Left lobe of liver (tissue), 2 donors: ENCODE measurements at regions not wholly inside any gene's neighbourhood (a gene's known extent, or its start where the extent isn't known, plus 50 kb on each side); places are given as distances from the start of the nearest gene placed in this dataset.
A peak's percentile ranks its signal among the peaks of the same experiment; 100 is the strongest.

Experiments
- ATAC-seq: fragments of 200-7000 bp; cut with Tn5 transposase; one replicate; pipeline ENCODE4 v1.9.1; 2020; ENCODE audit warnings: mild to moderate bottlenecking, moderate library complexity
- DNase-seq: peaks from one replicate; pipeline ENCODE4 v3.0.0-alpha.2; 2020; ENCODE audit warnings: low spot score
- donor health status: DM: no; HTN: no; CAD: no; lungs with moderate emphysema.
- donor health status: DM: no; HTN: yes; CAD: no.

DNA sequence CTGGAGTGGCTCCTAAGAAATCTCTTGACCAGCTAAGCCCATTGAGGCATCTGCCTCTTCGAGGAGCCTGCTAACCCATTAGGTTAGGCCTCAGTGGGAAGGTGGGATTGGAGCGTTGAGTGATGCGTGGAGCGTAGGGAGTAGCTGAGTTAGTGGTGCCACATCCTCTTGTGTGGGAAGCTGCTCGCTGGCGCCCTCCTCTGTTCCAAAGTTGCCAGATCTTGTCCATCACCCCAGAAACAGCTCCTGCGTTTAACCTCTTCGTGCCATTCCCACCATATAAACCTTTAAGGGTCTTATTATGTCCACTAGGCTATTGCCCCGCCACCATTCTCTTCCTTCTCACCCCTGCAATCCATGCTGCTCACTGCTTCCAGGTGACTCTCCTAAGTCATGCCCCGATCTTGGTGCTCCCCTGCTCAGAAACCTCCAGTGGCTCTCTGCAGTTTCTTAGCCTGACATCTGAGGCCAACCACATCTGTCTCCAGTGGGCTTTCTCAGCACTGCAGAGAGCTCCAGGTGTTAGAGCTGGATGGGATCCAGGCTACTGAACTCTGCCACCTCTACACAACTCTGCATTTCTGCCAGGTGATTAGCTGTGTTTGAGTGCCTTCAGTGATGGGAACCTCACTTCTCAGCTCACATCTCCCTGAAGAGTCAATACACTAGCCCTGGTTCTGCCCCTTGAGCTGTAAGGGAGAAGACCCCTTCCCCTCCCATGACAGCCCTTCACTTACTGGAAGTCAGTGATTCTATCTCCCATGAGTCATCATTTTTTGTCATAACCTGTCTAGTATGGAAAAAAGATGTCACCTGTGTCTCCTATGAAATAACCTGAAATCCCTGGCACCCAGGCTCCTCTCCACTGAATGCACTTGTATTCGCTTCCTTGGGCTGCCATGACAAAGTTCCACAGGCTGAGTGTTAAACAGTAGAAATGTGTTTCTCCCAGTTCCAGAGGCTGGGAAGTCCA lies 65.0 kb upstream of the FGFR2 start:
- no peak for ATAC-seq
- DNase-seq, result no peak

DNA sequence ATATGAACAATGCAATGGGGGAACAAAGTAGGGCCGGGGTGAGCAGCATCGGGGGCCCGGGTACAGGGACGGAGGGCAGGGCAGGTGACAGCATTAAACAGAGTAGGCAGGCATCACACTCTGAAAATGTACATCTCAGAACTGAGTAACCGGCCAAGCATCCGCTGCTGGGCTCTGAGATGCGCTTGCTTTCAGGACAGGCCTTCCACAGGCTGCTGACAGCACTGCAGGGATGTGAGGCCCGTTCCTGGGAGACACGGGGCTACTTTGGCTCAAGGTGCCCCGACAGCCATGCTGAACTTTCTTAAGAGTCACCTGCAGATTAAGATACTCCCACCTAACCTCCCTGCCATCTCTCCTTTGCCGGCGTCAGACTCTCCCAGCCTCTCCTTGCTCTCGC lies 64.3 kb upstream of the FGFR2 start:
- DNase-seq (no peak), ATAC-seq (no peak)

DNA sequence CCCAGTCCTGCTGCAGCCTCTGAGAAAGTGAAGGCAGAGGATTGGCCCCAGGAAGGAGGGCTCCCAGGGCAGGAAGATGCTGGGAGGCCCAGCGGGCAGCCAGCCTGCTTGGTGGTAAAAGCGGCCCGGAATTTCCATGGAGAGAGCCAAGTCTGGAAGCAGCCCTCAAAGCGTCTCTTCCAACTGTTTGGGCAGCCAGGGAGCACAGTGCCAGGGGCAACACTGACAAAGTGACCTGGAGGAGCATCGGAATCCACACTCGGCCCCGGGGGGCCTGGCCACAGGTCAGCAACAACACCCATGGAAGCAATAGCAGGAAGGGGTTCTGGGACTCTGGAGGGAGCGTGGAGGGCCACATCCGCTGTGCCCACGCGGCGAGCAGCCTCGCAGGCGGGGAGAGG lies 63.2 kb upstream of the FGFR2 start:
- DNase-seq, result no peak

DNA sequence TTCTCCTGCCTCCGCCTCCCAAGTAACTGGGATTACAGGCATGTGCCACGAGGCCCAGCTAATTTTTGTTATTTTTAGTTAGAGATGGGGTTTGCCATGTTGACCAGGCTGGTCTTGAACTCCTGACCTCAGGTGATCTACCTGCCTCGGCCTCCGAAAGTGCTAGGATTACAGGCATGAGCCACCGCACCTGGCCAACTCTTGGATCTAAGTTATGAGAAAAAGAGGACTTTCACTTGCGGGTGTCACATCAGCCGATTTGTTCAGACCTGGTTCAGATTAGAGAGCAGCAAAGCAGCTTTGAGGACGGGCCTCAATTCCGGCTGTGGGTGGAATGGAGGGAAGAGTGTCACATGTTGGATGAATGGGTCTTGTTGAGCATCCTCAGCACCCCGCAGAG lies 61.0 kb upstream of the FGFR2 start:
- peak; percentile 15 for DNase-seq
- no peak for ATAC-seq

More for the DNA sequence above, 63.2 kb upstream of the FGFR2 start:
- no peak for ATAC-seq

DNA sequence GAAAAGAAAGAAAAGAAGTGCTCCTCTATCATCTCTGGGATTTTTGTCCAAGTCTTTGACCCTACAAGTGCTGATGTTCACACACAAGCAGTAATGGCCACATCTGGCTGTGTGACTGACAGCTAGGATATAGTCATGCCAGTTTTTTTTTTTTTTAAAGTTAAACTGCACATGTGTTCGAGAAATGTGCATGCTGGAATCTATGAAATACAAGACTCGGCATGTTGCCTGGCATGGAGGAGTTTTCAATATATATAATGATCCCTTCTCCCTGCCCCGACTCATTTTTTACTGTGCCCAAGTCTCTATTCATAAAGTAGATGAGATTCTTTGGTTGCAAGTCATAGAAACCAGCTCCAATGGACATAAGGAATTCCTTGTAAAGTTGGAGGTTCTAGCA lies 60.4 kb upstream of the FGFR2 start:
- ATAC-seq (no peak), DNase-seq (no peak)

- DNase-seq, result no peak
- no peak for ATAC-seq
Measured at GRCh38 chr10:121658111-121658510, 59.9 kb upstream of the FGFR2 start.

GRCh38 chr10:121655254-121656144 lies 57.3 kb upstream of the FGFR2 start:
- DNase-seq (peak; percentile 14), ATAC-seq (no peak)

- no peak for DNase-seq
- no peak for ATAC-seq
Measured at GRCh38 chr10:121654021-121654545, 55.8 kb upstream of the FGFR2 start.

DNA sequence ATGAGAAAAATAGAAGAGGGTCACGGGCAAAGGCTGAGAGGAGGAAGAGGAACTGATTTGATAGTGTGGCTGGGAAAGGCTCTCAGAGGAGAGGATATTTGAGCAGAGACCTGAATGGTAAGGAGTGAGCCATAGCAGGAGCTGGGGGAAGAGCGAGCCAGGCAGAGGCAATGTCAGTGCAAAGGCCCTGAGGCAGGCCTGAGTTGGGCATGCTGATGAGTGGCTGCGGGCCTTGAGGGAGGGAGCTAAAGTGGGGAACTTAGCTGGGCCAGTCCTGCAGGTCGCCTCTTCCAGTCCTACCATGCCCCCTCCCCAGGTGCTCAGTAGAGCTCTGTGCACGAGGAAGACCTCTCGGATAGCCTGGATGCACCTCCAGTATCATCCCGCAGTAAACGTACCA lies 55.4 kb upstream of the FGFR2 start:
- ATAC-seq, result no peak

GRCh38 chr10:121648493-121648892 lies 50.2 kb upstream of the FGFR2 start:
- ATAC-seq (no peak), DNase-seq (no peak)

More for the DNA sequence above, 55.4 kb upstream of the FGFR2 start:
- DNase-seq, result peak; percentile 24

- DNase-seq (no peak), ATAC-seq (no peak)
Measured at GRCh38 chr10:121648059-121648458, 49.8 kb upstream of the FGFR2 start.
